NCI-H1694 treated with DMSO at 0.1 percent for 48 hours (cell line): ENCODE measurements at regions not wholly inside any gene's neighbourhood (a gene's known extent, or its start where the extent isn't known, plus 50 kb on each side); places are given as distances from the start of the nearest gene placed in this dataset.
A peak's percentile ranks its signal among the peaks of the same experiment; 100 is the strongest.
"Not testable (repeated sequence)": the region's sequence is repeated elsewhere in the genome, so short reads cannot be mapped to it uniquely, and the experiment has no call there.

Experiments used
- DNase-seq: peaks from one replicate; lab custom pipeline; 2025; lab: John Stamatoyannopoulos, UW

DNA sequence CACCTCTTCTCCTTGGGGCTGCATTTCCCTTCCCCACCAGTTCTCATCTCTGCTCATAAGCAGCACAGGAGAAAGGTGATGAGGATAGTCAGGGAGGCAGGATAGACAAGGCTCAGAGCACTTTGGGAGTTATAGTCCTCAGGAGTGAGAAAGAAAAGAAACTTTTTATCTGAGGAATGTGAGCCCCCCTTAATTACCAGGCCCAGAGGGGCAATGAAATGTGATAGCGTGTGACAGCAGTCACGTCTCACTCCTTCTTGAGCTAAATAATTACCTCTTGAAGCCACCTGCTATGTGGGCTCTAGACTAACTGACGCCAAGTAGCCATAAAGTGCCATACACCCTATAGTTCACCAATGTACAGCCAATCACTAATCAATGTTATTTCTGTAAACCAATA lies 105.8 kb downstream of the SPP2 start:
- no peak for DNase-seq

DNA sequence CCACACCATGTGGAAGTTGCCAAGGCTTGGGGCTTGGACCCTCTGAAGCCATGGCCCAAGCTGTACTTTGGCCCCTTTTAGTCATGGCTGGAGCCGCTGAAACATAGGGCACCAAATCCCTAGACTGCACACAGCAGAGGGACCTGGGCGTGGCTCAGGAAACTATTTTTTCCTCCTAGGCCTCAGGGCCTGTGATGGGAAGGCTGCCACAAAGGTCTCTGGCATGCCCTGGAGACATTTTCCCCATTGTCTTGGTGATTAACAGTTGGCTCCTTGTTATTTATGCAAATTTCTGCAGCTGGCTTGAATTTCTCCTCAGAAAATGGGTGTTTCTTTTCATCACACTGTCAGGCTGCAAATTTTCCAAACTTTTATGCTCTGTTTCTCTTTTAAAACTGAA lies 102.3 kb downstream of the SPP2 start:
- not testable (repeated sequence) for DNase-seq

GRCh38 chr2:234147335-234147861 lies 96.9 kb downstream of the SPP2 start:
- DNase-seq: no peak

GRCh38 chr2:234146087-234146826 lies 95.8 kb downstream of the SPP2 start:
- DNase-seq: no peak

GRCh38 chr2:234145511-234145910 lies 95.0 kb downstream of the SPP2 start:
- DNase-seq: no peak

- DNase-seq: no peak
These were observed 94.6 kb downstream of the SPP2 start for GRCh38 chr2:234145057-234145456.

- no peak for DNase-seq
These were observed 93.4 kb downstream of the SPP2 start for GRCh38 chr2:234143896-234144295.

DNA sequence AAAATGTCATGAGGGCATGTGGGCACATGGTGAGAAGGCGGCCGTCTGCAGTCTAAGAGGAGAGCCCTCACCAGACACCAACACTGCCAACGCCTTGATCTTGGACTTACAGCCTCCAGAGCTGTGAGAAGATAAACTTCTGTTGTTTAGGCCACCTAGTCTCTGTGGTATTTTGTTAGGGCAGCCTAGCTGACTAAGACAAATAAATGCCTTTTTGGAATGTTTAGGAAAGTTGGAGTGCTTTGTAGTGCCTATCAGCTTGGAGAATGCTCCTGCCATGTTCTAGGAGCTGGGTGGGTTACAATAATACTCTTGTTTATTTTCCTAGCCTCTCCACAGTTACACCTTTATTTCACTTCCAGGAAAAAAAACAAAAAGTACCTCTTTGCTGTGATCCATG lies 92.0 kb downstream of the SPP2 start:
- no peak for DNase-seq

GRCh38 chr2:234139755-234140154 lies 89.3 kb downstream of the SPP2 start:
- no peak for DNase-seq

- no peak for DNase-seq
These were observed 88.3 kb downstream of the SPP2 start for GRCh38 chr2:234138836-234139235.

- no peak for DNase-seq
These were observed 87.0 kb downstream of the SPP2 start for GRCh38 chr2:234137400-234138014.

- no peak for DNase-seq
These were observed 86.0 kb downstream of the SPP2 start for GRCh38 chr2:234136461-234136860.

DNA sequence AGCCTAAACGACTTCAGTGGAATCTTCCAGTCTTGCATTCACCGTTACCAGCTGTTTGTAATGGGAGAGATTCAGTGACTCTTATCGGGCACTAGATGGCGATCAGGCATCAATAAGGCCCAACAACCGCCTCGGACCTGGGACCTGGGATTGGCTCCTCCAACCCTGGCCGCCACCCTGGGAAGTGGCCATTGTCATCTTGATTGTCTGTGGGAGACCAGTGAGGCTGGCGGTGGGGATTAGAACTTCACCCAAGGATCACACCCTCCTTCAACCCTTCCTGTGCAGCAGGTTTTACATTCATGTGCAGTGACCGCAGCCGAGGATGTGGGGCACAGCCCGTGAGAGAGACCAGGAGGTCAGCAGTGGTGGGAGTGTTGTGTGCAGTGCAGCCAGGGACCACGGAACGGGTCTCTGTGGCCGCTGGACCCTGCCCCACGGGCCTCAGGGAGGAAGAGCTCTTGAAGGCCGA lies 85.3 kb downstream of the SPP2 start:
- peak; percentile 62 for DNase-seq

- no peak for DNase-seq
These were observed 84.0 kb downstream of the SPP2 start for GRCh38 chr2:234134496-234134895.

- DNase-seq: no peak
These were observed 82.5 kb downstream of the SPP2 start for GRCh38 chr2:234133004-234133403.

GRCh38 chr2:234130777-234131181 lies 80.3 kb downstream of the SPP2 start:
- DNase-seq: no peak

- DNase-seq: no peak
These were observed 78.1 kb downstream of the SPP2 start for GRCh38 chr2:234128606-234129005.
